ENCODE measurements at regions not wholly inside any gene's neighbourhood (a gene's known extent, or its start where the extent isn't known, plus 50 kb on each side); places are given as distances from the start of the nearest gene placed in this dataset.

- H3K36me3 Mint-ChIP-seq (ENCODE audit: low read depth): no peaks in the 10 kb centered on the region
Observed at GRCh38 chr2:8151888-8152287, 530.0 kb upstream of the ID2 start.

GRCh38 chr2:8152392-8153257 is 529.2 kb upstream of the ID2 start:
- no peak overlapping the region for H3K4me3 Mint-ChIP-seq
- no peaks in the 10 kb centered on the region for H3K27me3 ChIP-seq (ENCODE audit: control insufficient read depth, insufficient read depth, low read length, poor library complexity, severe bottlenecking)

More at GRCh38 chr2:8151888-8152287, 530.0 kb upstream of the ID2 start:
- no peaks in the 10 kb centered on the region for H3K27me3 ChIP-seq (ENCODE audit: control insufficient read depth, insufficient read depth, low read length, poor library complexity, severe bottlenecking)
- H3K9ac ChIP-seq (ENCODE audit: extremely low read depth, low read length, poor library complexity, severe bottlenecking): no peak overlapping the region
- Mint-ChIP-seq H3K4me3 (no peak overlapping the region), H3K27ac (no peak overlapping the region), H3K27me3 (ENCODE audit: insufficient read depth) (no peaks in the 10 kb centered on the region), H3K4me1 (no peaks in the 10 kb centered on the region), H3K9me3 (no peaks in the 10 kb centered on the region)
- H3K4me3 ChIP-seq (ENCODE audit: low read length): no peak overlapping the region
- TF ChIP-seq CTCF (conservative IDR thresholded peaks at IDR 0.05): no peak
- H3K4me1 ChIP-seq (ENCODE audit: control insufficient read depth, insufficient read depth, low read length): no peaks in the 10 kb centered on the region
- H3K36me3 ChIP-seq (ENCODE audit: control insufficient read depth, insufficient read depth, low read length): no peaks in the 10 kb centered on the region
- no peak overlapping the region for H3K27ac ChIP-seq (ENCODE audit: low read depth, low read length)
- peaks cover 3% of the 10 kb centered on the region for H3K9me3 ChIP-seq (ENCODE audit: control insufficient read depth, low read length)
- 93 to 94% methylated on average over 2 of the region's 2 CpGs for WGBS, 2 experiments (ENCODE audit: insufficient coverage in 1 of 2, insufficient read length in 1 of 2)
- no peak for DNase-seq

GRCh38 chr2:8153258-8153718 is 528.6 kb upstream of the ID2 start:
- H3K9ac ChIP-seq (ENCODE audit: extremely low read depth, low read length, poor library complexity, severe bottlenecking): no peak overlapping the region
- H3K9me3 ChIP-seq (ENCODE audit: control insufficient read depth, low read length): peaks cover 4% of the 10 kb centered on the region
- 92% methylated on average over 5 to 8 of the region's 8 CpGs for WGBS, 2 experiments (ENCODE audit: insufficient coverage in 1 of 2, insufficient read length in 1 of 2)
- no peaks in the 10 kb centered on the region for H3K4me1 ChIP-seq (ENCODE audit: control insufficient read depth, insufficient read depth, low read length)
- no peaks in the 10 kb centered on the region for H3K36me3 ChIP-seq (ENCODE audit: control insufficient read depth, insufficient read depth, low read length)
- no peak for TF ChIP-seq CTCF (conservative IDR thresholded peaks at IDR 0.05)
- H3K27ac ChIP-seq (ENCODE audit: low read depth, low read length): no peak overlapping the region
- Mint-ChIP-seq H3K9me3 (peaks cover 3% of the 10 kb centered on the region), H3K27ac (no peak overlapping the region), H3K4me3 (no peak overlapping the region), H3K36me3 (ENCODE audit: low read depth) (no peaks in the 10 kb centered on the region), H3K27me3 (ENCODE audit: insufficient read depth) (no peaks in the 10 kb centered on the region), H3K4me1 (no peaks in the 10 kb centered on the region)
- H3K27me3 ChIP-seq (ENCODE audit: control insufficient read depth, insufficient read depth, low read length, poor library complexity, severe bottlenecking): no peaks in the 10 kb centered on the region
- DNase-seq: no peak
- no peak overlapping the region for H3K4me3 ChIP-seq (ENCODE audit: low read length)

More at GRCh38 chr2:8152392-8153257, 529.2 kb upstream of the ID2 start:
- H3K9ac ChIP-seq (ENCODE audit: extremely low read depth, low read length, poor library complexity, severe bottlenecking): no peak overlapping the region
- WGBS, 2 experiments (ENCODE audit: insufficient coverage in 1 of 2, insufficient read length in 1 of 2): 92 to 93% methylated on average over 6 to 11 of the region's 11 CpGs
- peaks cover 4% of the 10 kb centered on the region for H3K9me3 ChIP-seq (ENCODE audit: control insufficient read depth, low read length)
- DNase-seq: no peak
- H3K4me1 ChIP-seq (ENCODE audit: control insufficient read depth, insufficient read depth, low read length): no peaks in the 10 kb centered on the region
- no peaks in the 10 kb centered on the region for H3K27me3 Mint-ChIP-seq (ENCODE audit: insufficient read depth)
- TF ChIP-seq CTCF (conservative IDR thresholded peaks at IDR 0.05): no peak
- no peak overlapping the region for H3K4me3 ChIP-seq (ENCODE audit: low read length)
- H3K4me1 Mint-ChIP-seq: no peaks in the 10 kb centered on the region
- H3K36me3 ChIP-seq (ENCODE audit: control insufficient read depth, insufficient read depth, low read length): no peaks in the 10 kb centered on the region
- H3K27ac ChIP-seq (ENCODE audit: low read depth, low read length): no peak overlapping the region
- H3K9me3 Mint-ChIP-seq: peaks cover under 1% of the 10 kb centered on the region
- no peak overlapping the region for H3K27ac Mint-ChIP-seq
- no peaks in the 10 kb centered on the region for H3K36me3 Mint-ChIP-seq (ENCODE audit: low read depth)

All from endodermal cell (in vitro differentiated cells).